ENCODE measurements at regions not wholly inside any gene's neighbourhood (a gene's known extent, or its start where the extent isn't known, plus 50 kb on each side); places are given as distances from the start of the nearest gene placed in this dataset.

- no peak for TF ChIP-seq POLR2A (IDR thresholded peaks at IDR 0.05; ENCODE audit: low read depth, low read length)
- TF ChIP-seq TAF1 (IDR thresholded peaks at IDR 0.05; ENCODE audit: low read depth, low read length): no peak
- TF ChIP-seq SPI1 (IDR thresholded peaks at IDR 0.05; ENCODE audit: low read depth, low read length): no peak
- no peak for TF ChIP-seq POLR2AphosphoS5 (IDR thresholded peaks at IDR 0.05; ENCODE audit: low read depth, low read length)
- no peak for TF ChIP-seq POU2F2 (IDR thresholded peaks at IDR 0.05; ENCODE audit: low read depth, low read length)
Measured at GRCh38 chr6:132227904-132228303, 173.4 kb downstream of the MOXD1 start.
